ENCODE measurements at regions not wholly inside any gene's neighbourhood (a gene's known extent, or its start where the extent isn't known, plus 50 kb on each side); places are given as distances from the start of the nearest gene placed in this dataset.
A peak's percentile ranks its signal among the peaks of the same experiment; 100 is the strongest.
"Not testable (repeated sequence)": the region's sequence is repeated elsewhere in the genome, so short reads cannot be mapped to it uniquely, and the experiment has no call there.

DNA sequence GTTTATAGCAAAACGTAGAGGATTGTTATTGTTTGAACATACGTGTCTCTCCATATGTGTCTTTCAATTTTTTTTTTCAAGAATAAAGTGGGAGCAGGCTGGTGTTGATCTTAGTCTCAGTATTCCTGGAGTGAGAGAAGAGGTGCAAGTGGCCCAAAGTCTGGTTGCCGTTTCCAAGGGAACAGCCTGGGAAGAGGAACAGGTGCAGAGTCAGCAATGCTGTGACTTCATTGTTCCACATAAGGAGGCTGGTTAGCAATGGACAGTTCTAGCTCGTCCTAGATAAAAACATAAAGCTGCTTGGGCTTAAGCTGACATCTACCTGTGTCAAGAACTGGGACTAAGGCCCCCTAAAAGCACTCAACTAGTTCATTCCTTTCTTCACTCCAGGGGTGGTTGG, 626.6 kb upstream of the TPK1 start:
- DNase-seq (ENCODE audit: low spot score): no peak

- DNase-seq (ENCODE audit: low spot score): no peak
Measured at GRCh38 chr7:145434811-145435210, 599.0 kb upstream of the TPK1 start.

DNA sequence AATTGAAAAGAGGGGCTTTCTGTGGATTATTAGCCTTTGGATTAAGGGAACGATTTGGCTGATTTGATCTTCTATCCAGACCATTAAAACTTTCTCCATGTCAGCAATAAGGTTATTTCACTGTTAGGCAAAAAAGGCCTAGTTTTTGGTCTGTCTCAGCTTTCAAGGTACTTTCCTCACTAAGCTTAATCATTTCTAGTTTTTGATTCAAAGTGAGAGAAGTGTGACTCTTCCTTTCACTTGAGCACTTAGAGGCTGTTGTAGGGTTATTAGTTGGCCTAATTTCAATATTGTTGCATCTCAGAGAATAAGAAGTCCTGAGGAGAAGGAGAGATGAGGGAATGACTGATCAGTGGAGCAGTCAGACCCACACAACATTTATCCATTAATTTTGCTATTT, 596.0 kb upstream of the TPK1 start:
- peak; percentile 26 for DNase-seq (ENCODE audit: low spot score)

GRCh38 chr7:145418481-145418880, 582.6 kb upstream of the TPK1 start:
- not testable (repeated sequence) for DNase-seq (ENCODE audit: low spot score)

- DNase-seq (ENCODE audit: low spot score): no peak
Measured at GRCh38 chr7:145411066-145411465, 575.2 kb upstream of the TPK1 start.

DNA sequence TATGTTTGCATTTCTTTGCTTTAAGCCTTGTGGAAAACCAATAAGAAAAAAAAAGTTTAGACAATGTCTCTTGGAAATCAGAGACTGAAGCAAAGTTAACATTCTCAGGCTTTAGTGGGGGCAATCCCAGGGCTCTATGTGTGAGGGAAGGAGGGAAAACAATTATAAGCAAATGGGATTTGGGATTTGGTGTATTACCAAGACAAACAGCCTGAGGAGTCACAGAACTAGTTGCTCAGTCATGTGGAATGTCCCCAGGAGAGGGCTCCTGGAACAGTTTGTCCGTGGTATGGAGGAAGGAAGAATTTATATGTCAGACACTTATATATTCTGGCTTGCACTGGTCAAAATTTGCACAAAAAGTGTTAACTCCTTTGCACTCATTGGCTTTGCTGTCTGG, 562.9 kb upstream of the TPK1 start:
- no peak for DNase-seq (ENCODE audit: low spot score)

DNA sequence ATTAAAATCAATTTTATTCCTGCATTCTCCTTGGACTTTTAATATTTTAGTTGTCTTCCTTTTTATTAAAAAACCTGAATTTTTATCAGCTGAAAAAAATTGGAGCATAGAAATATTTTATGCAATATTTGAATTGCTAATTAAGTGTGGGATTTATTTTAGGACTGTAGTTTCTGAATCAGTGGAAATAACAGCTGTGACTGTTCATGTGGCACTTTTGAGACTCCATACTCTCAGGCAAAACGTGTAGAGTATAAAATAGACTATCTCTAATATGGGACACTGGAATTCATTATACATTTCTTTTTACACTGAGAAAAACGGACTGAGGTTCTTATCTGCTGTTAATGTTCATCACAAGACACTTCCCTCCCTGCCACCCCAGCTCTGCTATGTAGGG, 558.3 kb upstream of the TPK1 start:
- DNase-seq (ENCODE audit: low spot score): no peak

GRCh38 chr7:145382762-145383161, 546.9 kb upstream of the TPK1 start:
- DNase-seq (ENCODE audit: low spot score): no peak

DNA sequence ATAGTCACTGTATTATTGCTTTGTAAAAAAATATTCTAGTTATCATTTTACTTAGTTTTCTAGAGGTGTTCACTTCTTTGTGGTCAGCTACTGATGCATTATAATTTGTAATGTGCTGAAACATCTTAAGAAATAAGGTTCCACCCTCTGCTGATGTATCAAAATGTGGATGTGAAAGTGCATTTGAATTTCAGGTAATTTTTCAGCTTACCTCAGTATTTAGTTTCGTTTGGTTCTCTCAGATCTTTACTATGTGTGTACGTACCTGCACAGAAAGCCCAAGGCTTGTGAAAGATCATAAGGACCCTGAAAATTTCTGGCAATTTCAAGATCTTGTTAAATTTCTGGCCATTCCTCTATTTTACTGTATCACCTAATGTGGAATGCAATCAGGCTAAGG, 542.3 kb upstream of the TPK1 start:
- DNase-seq (ENCODE audit: low spot score): no peak

- no peak for DNase-seq (ENCODE audit: low spot score)
Measured at GRCh38 chr7:145360511-145361100, 524.8 kb upstream of the TPK1 start.

- no peak for DNase-seq (ENCODE audit: low spot score)
Measured at GRCh38 chr7:145350334-145350733, 514.5 kb upstream of the TPK1 start.

DNA sequence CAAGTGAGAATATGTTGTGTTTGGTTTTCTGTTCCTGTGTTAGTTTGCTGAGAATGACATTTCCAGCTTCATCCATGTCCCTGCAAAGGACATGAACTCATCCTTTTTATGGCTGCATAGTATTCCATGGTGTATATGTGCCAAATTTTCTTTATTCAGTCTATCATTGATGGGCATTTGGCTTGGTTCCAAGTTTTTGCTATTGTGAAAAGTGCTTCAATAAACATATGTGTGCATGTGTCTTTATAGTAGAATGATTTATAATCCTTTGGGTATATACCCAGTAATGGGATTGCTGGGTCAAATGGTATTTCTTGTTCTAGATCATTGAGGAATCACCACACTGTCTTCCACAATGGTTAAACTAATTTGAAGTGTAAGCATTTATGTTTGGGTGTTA, 513.6 kb upstream of the TPK1 start:
- DNase-seq (ENCODE audit: low spot score): not testable (repeated sequence)

GRCh38 chr7:145347271-145347670, 511.4 kb upstream of the TPK1 start:
- DNase-seq (ENCODE audit: low spot score): no peak

DNA sequence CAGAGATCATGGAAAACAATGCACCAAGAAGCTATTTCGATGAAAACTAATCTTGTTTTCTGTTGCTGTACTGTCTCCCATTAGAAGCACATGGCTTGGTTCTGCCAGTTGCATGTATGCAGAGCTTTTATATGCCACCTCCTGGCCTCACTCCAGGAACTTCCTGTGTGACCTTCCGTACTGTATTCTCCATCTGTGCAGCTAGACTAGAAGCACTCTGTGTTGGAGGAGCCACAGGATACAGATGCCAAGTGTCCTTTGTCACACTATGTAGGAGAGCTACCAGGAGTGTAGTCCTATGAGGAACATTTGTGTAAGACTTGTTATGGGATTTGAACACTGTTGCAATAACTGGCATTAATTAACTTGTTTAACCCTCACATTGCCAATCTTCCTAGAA, 503.5 kb upstream of the TPK1 start:
- DNase-seq (ENCODE audit: low spot score): no peak

DNA sequence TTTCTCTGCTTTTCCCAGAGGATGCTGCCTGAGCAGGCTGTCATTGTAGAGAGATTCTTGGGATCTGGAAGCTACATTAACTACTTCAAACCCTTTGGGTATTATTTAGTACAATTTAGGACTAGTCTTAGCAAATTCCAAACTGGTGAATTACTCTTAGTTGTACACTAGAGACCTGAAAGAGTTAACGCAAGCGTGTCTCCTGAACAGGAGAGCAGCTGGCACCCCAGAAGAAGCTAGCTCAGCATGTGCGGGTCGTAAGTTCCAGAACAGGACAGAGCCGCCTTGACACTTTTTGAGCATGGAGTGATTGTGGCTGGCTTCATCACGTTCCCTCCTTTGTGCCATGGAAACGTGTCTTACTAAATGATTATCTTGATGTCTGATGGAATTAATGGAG, 495.7 kb upstream of the TPK1 start:
- DNase-seq (ENCODE audit: low spot score): no peak

DNA sequence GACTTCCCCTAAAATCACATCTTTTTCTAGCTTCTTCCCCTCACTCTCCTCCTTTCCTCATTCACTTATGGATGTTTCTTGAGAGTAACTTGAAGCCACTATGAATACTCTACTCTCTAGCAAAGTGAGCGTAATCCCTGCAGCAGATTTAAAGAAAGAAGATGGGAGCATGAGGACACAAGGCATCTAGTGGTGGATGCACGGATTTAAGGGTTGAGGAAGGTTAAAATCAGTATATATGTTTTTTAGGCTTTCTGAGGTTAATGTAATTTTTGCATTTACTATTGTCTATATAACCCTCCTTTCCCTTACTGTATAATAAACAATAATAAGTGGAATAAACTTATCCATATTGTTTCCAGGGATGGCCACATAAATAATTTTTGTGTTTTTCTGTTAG, 495.2 kb upstream of the TPK1 start:
- DNase-seq (ENCODE audit: low spot score): no peak

DNA sequence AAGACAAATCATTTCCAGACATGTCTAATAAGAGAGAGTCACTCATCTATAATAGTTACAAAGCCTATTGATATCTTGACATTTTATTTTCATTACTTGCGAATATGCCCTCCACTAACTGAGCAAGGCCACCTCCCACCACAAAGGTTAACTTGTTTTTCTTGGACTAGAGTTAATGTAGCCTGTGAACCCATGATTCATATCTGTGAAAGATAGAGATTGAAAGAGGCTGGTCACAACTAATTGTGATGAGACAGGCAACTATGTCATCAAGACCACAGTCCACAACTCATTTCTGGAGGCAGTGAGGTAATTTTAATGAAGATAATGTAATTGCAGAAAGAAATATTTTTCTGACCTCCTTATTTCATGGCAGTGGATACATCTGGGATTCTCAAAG, 491.8 kb upstream of the TPK1 start:
- no peak for DNase-seq (ENCODE audit: low spot score)

- DNase-seq (ENCODE audit: low spot score): no peak
Measured at GRCh38 chr7:145324081-145324480, 488.2 kb upstream of the TPK1 start.

DNA sequence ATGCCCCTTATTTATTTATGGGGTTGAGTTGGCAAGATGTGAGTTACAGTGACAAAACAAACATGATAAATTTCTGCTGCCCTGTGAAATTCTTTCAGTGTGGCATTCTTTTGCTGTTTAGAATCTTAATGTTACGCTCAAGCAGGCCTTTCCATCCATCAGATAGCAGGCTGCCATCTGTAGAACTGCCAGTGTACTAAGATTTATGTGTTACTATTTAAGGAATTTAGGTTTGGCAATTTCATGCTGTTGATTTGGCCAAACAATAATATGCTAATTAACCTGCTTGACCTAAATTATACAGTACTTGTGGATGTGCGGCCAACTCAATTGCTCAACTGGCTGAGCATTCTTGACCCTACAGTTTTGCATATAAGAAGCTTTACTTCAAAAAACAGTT, 477.7 kb upstream of the TPK1 start:
- DNase-seq (ENCODE audit: low spot score): no peak

DNA sequence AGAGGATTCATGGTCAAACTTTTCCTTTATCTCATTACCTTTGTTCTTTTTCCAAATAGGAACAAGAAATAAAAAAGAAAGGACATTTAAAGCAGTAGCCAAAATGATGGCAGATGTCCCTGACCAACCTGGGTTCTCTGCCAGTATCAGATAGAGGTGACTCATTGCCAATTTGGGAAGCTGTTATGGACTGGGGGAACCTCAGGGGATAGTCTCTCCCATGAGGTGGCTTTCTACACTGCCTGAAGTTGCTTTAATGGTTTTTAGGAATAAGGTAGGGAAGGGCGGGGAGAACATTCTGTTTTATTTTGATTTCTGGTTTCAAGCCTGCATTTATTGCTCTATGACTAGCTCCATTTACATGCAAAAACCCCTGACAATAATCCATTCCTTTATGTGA, 457.9 kb upstream of the TPK1 start:
- no peak for DNase-seq (ENCODE audit: low spot score)

- DNase-seq (ENCODE audit: low spot score): no peak
Measured at GRCh38 chr7:145293228-145293701, 457.4 kb upstream of the TPK1 start.

DNA sequence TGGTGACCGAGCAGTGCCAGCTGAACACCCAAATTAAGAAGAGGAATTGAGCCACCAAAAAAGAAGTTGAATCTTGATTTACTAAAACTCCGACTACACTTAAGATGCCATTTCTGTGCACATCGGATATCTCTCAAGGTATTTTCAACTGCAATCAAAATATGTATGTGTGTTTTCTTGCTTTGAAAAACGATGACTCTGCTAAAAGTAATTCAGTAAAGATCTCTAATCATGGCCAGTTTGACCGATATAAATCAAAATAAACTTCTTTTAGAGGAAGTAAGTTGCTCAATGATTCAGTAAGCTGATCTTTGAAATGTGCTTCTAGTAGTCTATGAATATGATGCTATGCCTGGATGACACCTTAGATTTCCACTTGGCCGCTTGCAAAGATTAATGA, 453.5 kb upstream of the TPK1 start:
- DNase-seq (ENCODE audit: low spot score): no peak

- no peak for DNase-seq (ENCODE audit: low spot score)
Measured at GRCh38 chr7:145276118-145276517, 440.3 kb upstream of the TPK1 start.

GRCh38 chr7:145269418-145270161, 433.7 kb upstream of the TPK1 start:
- no peak for DNase-seq (ENCODE audit: low spot score)
